Jurkat, Clone E6-1 (cell line): ENCODE measurements at regions not wholly inside any gene's neighbourhood (a gene's known extent, or its start where the extent isn't known, plus 50 kb on each side); places are given as distances from the start of the nearest gene placed in this dataset.
"Not testable (repeated sequence)": the region's sequence is repeated elsewhere in the genome, so short reads cannot be mapped to it uniquely, and the experiment has no call there.

Experiments used
- DNase-seq: peaks from one replicate; pipeline ENCODE4 v3.0.0-alpha.2; 2011; ENCODE audit warnings: low read depth, low spot score
- H3K4me3 ChIP-seq: 2 replicates; pipeline ENCODE4 v1.5.1; 2011; ENCODE audit warnings: mild to moderate bottlenecking, low read length, control low read depth, moderate library complexity

GRCh38 chr5:167071981-167072610 is 1219.3 kb upstream of the WWC1 start:
- no peak for DNase-seq

GRCh38 chr5:167081561-167081960 is 1209.9 kb upstream of the WWC1 start:
- no peak overlapping the region for H3K4me3 ChIP-seq
- DNase-seq, result no peak

More at GRCh38 chr5:167071981-167072610, 1219.3 kb upstream of the WWC1 start:
- no peak overlapping the region for H3K4me3 ChIP-seq

GRCh38 chr5:167096816-167097215 is 1194.6 kb upstream of the WWC1 start:
- no peak for DNase-seq
- no peak overlapping the region for H3K4me3 ChIP-seq

- H3K4me3 ChIP-seq, result no peak overlapping the region
- no peak for DNase-seq
Measured at GRCh38 chr5:167104351-167104750, 1187.1 kb upstream of the WWC1 start.

GRCh38 chr5:167105941-167106340 is 1185.5 kb upstream of the WWC1 start:
- no peak overlapping the region for H3K4me3 ChIP-seq
- DNase-seq, result no peak

GRCh38 chr5:167107684-167108083 is 1183.8 kb upstream of the WWC1 start:
- no peak overlapping the region for H3K4me3 ChIP-seq

GRCh38 chr5:167108266-167108665 is 1183.2 kb upstream of the WWC1 start:
- H3K4me3 ChIP-seq, DNase-seq: not testable (repeated sequence)

More at GRCh38 chr5:167107684-167108083, 1183.8 kb upstream of the WWC1 start:
- DNase-seq, result no peak

GRCh38 chr5:167112556-167112955 is 1178.9 kb upstream of the WWC1 start:
- DNase-seq, result no peak
- no peak overlapping the region for H3K4me3 ChIP-seq

- H3K4me3 ChIP-seq, result no peak overlapping the region
- no peak for DNase-seq
Measured at GRCh38 chr5:167122267-167122666, 1169.2 kb upstream of the WWC1 start.

GRCh38 chr5:167123126-167123525 is 1168.3 kb upstream of the WWC1 start:
- H3K4me3 ChIP-seq, result no peak overlapping the region
- no peak for DNase-seq

GRCh38 chr5:167128581-167128980 is 1162.9 kb upstream of the WWC1 start:
- DNase-seq, result no peak

GRCh38 chr5:167140548-167141291 is 1150.7 kb upstream of the WWC1 start:
- H3K4me3 ChIP-seq, result no peak overlapping the region

More at GRCh38 chr5:167128581-167128980, 1162.9 kb upstream of the WWC1 start:
- no peak overlapping the region for H3K4me3 ChIP-seq

GRCh38 chr5:167143716-167144115 is 1147.7 kb upstream of the WWC1 start:
- DNase-seq, result peak; percentile 8
- H3K4me3 ChIP-seq, result no peak overlapping the region

More at GRCh38 chr5:167140548-167141291, 1150.7 kb upstream of the WWC1 start:
- DNase-seq, result no peak

- no peak overlapping the region for H3K4me3 ChIP-seq
- DNase-seq, result no peak
Measured at GRCh38 chr5:167145841-167146240, 1145.6 kb upstream of the WWC1 start.

- no peak for DNase-seq
Measured at GRCh38 chr5:167147879-167148278, 1143.6 kb upstream of the WWC1 start.

GRCh38 chr5:167150661-167151060 is 1140.8 kb upstream of the WWC1 start:
- no peak overlapping the region for H3K4me3 ChIP-seq
- no peak for DNase-seq

More at GRCh38 chr5:167147879-167148278, 1143.6 kb upstream of the WWC1 start:
- no peak overlapping the region for H3K4me3 ChIP-seq

GRCh38 chr5:167152561-167152960 is 1138.9 kb upstream of the WWC1 start:
- H3K4me3 ChIP-seq, result no peak overlapping the region
- DNase-seq, result no peak

GRCh38 chr5:167155387-167156005 is 1135.9 kb upstream of the WWC1 start:
- H3K4me3 ChIP-seq, result no peak overlapping the region
- no peak for DNase-seq

GRCh38 chr5:167156446-167156845 is 1135.0 kb upstream of the WWC1 start:
- no peak for DNase-seq
- no peak overlapping the region for H3K4me3 ChIP-seq

GRCh38 chr5:167158588-167158987 is 1132.9 kb upstream of the WWC1 start:
- no peak for DNase-seq
- no peak overlapping the region for H3K4me3 ChIP-seq
